ENCODE measurements at regions not wholly inside any gene's neighbourhood (a gene's known extent, or its start where the extent isn't known, plus 50 kb on each side); places are given as distances from the start of the nearest gene placed in this dataset.

GRCh38 chr9:1513105-1513504, 462.9 kb downstream of the DMRT2 start (continued):
- TF ChIP-seq, protein P1, sequence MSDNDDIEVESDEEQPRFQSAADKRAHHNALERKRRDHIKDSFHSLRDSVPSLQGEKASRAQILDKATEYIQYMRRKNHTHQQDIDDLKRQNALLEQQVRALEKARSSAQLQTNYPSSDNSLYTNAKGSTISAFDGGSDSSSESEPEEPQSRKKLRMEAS (IDR thresholded peaks at IDR 0.05) = no peak
- TF ChIP-seq CHD4 (IDR thresholded peaks at IDR 0.05; ENCODE audit: borderline replicate concordance) = no peak

- Histone ChIP-seq H3K4me2 (no peak overlapping the region), H3K4me1 (no peaks in the 10 kb centered on the region), H3K9me3 (no peaks in the 10 kb centered on the region), H3K27ac (no peak overlapping the region), H3K4me3 (no peak overlapping the region)
- ATAC-seq (no peak), DNase-seq (ENCODE audit: low read depth in 1 of 2, low spot score in 1 of 2) (no peak), FAIRE-seq (no peak)
- 18% methylated on average over 3 of the region's 3 CpGs for WGBS (ENCODE audit: missing lambda C conversion rate)
- CTCF ChIA-PET = no interaction called here
- POLR2A ChIA-PET = no interaction called here
- TF ChIP-seq MAFK (IDR thresholded peaks at IDR 0.05; ENCODE audit: partially characterized antibody) (no peak), E2F6 (IDR thresholded peaks at IDR 0.05; ENCODE audit: borderline replicate concordance, low read depth) (no peak), ZC3H11A (IDR thresholded peaks at IDR 0.05) (no peak), POLR2AphosphoS2 (conservative IDR thresholded peaks at IDR 0.05; ENCODE audit: low read length) (no peak), HOXA7 (CRISPR knock-in tag; IDR thresholded peaks at IDR 0.05) (no peak)
These were observed 464.1 kb downstream of the DMRT2 start for GRCh38 chr9:1514250-1514649.

DNA sequence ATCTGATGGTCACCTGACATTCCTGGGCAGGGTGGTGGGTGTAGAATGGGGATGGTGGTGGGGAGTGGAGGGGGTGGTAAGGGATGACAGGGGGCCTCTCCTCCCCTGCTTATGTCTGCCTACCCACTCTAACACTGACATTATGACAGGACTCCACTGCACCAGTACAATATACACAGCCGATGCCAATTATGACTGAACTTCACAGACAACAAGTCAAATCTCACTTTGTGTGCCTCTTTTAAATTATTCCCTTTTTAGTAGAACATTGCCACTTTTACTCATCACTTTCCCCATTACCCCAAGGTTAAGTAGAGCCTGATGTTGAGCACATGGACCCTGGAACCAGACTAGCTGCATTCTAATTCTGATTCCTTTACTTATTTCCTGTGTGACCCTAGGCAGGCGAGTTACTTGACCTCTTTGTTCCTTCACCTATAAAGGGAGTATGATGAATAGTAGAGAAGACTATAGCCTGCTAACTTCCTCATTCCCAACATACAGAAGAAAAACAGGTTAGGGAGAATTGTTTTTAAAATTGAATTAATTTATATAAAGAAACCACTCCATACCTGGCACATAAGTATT, 464.7 kb downstream of the DMRT2 start:
- TF ChIP-seq JUNB (IDR thresholded peaks at IDR 0.05) = no peak
- no peak for TF ChIP-seq ZSCAN20 (CRISPR knock-in tag; IDR thresholded peaks at IDR 0.05)
- no peak for TF ChIP-seq EHF (CRISPR knock-in tag; IDR thresholded peaks at IDR 0.05)
- TF ChIP-seq FOSL2 (IDR thresholded peaks at IDR 0.05) = no peak
- TF ChIP-seq FOSL2 (CRISPR knock-in tag; IDR thresholded peaks at IDR 0.05) = no peak
- Histone ChIP-seq H3K4me3 (no peak overlapping the region), H3K27ac (no peak overlapping the region), H3K4me1 (no peaks in the 10 kb centered on the region), H3K4me2 (no peak overlapping the region), H3K9me3 (no peaks in the 10 kb centered on the region)
- FAIRE-seq (no peak), ATAC-seq (no peak), DNase-seq (ENCODE audit: low read depth in 1 of 2, low spot score in 1 of 2) (no peak)
- ChIA-PET POLR2A (no interaction called here), CTCF (no interaction called here)
- WGBS (ENCODE audit: missing lambda C conversion rate) = 1% methylated on average over 2 of the region's 2 CpGs

DNA sequence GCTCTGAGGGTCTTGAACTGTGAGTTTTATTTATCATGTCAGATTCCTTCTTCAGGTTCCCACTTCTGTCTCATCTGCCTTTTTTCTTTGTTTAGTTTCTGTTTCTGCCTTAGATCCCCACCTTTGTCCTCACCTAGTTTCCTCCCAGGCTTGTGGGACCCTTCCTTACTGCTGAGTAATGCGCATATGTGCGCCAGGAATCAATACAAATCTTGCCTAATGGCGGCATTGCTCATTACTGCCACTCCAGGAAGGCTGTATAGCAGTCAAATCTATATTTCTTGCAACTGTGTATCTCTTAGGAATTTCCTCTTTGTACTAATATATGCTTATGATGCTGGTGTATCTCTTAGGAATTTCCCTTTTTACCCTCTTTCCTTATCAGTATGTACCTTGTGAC, 465.4 kb downstream of the DMRT2 start:
- Histone ChIP-seq H3K4me1 (no peaks in the 10 kb centered on the region), H3K9me3 (no peaks in the 10 kb centered on the region), H3K27ac (no peak overlapping the region), H3K4me3 (no peak overlapping the region), H3K4me2 (no peak overlapping the region)
- 0% methylated on average over 3 of the region's 3 CpGs for WGBS (ENCODE audit: missing lambda C conversion rate)
- no peak for DNase-seq (ENCODE audit: low read depth in 1 of 2, low spot score in 1 of 2)
- POLR2A ChIA-PET = no interaction called here
- CTCF ChIA-PET = no interaction called here
- no peak for ATAC-seq
- no peak for FAIRE-seq
- TF ChIP-seq, protein P1 (IDR thresholded peaks at IDR 0.05) = no peak
- no peak for TF ChIP-seq MAZ (IDR thresholded peaks at IDR 0.05; ENCODE audit: borderline replicate concordance, low read depth, low read length)
- no peak for TF ChIP-seq CBX2 (IDR thresholded peaks at IDR 0.05; ENCODE audit: borderline replicate concordance, low read depth)
- no peak for TF ChIP-seq ZSCAN20 (CRISPR knock-in tag; IDR thresholded peaks at IDR 0.05)
- TF ChIP-seq NR3C1 (IDR thresholded peaks at IDR 0.05) = no peak
- TF ChIP-seq HOXB5 (CRISPR knock-in tag; IDR thresholded peaks at IDR 0.05) = no peak
- TF ChIP-seq MYC (IDR thresholded peaks at IDR 0.05; ENCODE audit: borderline replicate concordance, low read length) = no peak
- TF ChIP-seq CTCF (IDR thresholded peaks at IDR 0.05) = no peak
- TF ChIP-seq TFCP2L1 (CRISPR knock-in tag; IDR thresholded peaks at IDR 0.05) = no peak
- no peak for TF ChIP-seq RNF2 (IDR thresholded peaks at IDR 0.05; ENCODE audit: borderline replicate concordance, low read depth)
- TF ChIP-seq HOXB13 (CRISPR knock-in tag; IDR thresholded peaks at IDR 0.05; ENCODE audit: low read depth) = no peak
- no peak for TF ChIP-seq REST (IDR thresholded peaks at IDR 0.05)
- no peak for TF ChIP-seq HDAC2 (IDR thresholded peaks at IDR 0.05)
- TF ChIP-seq KDM5A (IDR thresholded peaks at IDR 0.05) = no peak
- no peak for TF ChIP-seq BCL3 (IDR thresholded peaks at IDR 0.05)
- no peak for TF ChIP-seq RAD21 (conservative IDR thresholded peaks at IDR 0.05 in 1 of 2, IDR thresholded peaks at IDR 0.05 in 1 of 2)
- no peak for TF ChIP-seq ESRRA (IDR thresholded peaks at IDR 0.05; ENCODE audit: borderline replicate concordance, low read length)

Data from A549 (cell line).